Breast epithelium (tissue), 4 donors: ENCODE measurements at regions not wholly inside any gene's neighbourhood (a gene's known extent, or its start where the extent isn't known, plus 50 kb on each side); places are given as distances from the start of the nearest gene placed in this dataset.

Experiments used
- DNase-seq, 2 donors: peaks; one replicate each; pipeline ENCODE4 v3.0.0-alpha.2; 2019; ENCODE audit warnings: low spot score in 2 of 2
- H3K27ac ChIP-seq, 2 donors: fragments of 200-600 bp; sonication (generic) in 1 of 2; one replicate each; pipeline ENCODE4 v1.5.1; 2016 to 2019; ENCODE audit warnings: mild to moderate bottlenecking in 1 of 2
- H3K27me3 ChIP-seq, 2 donors: fragments of 200-600 bp; sonication (generic) in 1 of 2; one replicate each; pipeline versions ENCODE4 v1.5.1 to v1.6.0; 2017 to 2019; ENCODE audit warnings: control low read depth in 1 of 2, mild to moderate bottlenecking in 1 of 2
- H3K36me3 ChIP-seq: fragments of 200-600 bp; one replicate; pipeline ENCODE4 v1.5.1; 2019
- H3K4me1 ChIP-seq, 2 donors: fragments of 200-600 bp; sonication (generic); one replicate each; pipeline ENCODE4 v1.5.1; 2016 to 2019; ENCODE audit warnings: control low read depth in 1 of 2
- H3K4me3 ChIP-seq, 3 donors: fragments of 200-600 bp; sonication (generic); 1 replicate in 2 of 3; 2 replicates in 1 of 3; pipeline ENCODE4 v1.5.1; 2016 to 2019; ENCODE audit warnings: mild to moderate bottlenecking in 3 of 3, moderate library complexity in 2 of 3
- H3K9me3 ChIP-seq, 2 donors: fragments of 200-600 bp; sonication (generic) in 1 of 2; one replicate each; pipeline ENCODE4 v1.5.1; 2016 to 2019; ENCODE audit warnings: control low read depth in 1 of 2
- POLR2A ChIP-seq: fragments of 450-650 bp; IDR thresholded peaks from one replicate; pipeline ENCODE4 v1.6.1; 2016; ENCODE audit warnings: antibody characterized with exemption, mild to moderate bottlenecking, moderate library complexity
- POLR2AphosphoS5 ChIP-seq, 3 donors: sonication (generic); formaldehyde crosslinking; IDR thresholded peaks; one replicate each; pipeline ENCODE4 v1.6.1; 2017; ENCODE audit warnings: antibody characterized with exemption in 3 of 3
- intact Hi-C: fragments of 100-400 bp; cut with DNase I; formaldehyde crosslinking; loops from one replicate; pipeline ENCODE4 v1.15.1; 2023; ENCODE audit warnings: low total_unique reads
- TF ChIP-seq, protein P1 (sequence below), 3 donors: fragments of 450-650 bp; IDR thresholded peaks; one replicate each; pipeline ENCODE4 v1.5.1; 2016 to 2017; ENCODE audit warnings: antibody characterized with exemption in 3 of 3, mild to moderate bottlenecking in 3 of 3, moderate library complexity in 3 of 3

DNA sequence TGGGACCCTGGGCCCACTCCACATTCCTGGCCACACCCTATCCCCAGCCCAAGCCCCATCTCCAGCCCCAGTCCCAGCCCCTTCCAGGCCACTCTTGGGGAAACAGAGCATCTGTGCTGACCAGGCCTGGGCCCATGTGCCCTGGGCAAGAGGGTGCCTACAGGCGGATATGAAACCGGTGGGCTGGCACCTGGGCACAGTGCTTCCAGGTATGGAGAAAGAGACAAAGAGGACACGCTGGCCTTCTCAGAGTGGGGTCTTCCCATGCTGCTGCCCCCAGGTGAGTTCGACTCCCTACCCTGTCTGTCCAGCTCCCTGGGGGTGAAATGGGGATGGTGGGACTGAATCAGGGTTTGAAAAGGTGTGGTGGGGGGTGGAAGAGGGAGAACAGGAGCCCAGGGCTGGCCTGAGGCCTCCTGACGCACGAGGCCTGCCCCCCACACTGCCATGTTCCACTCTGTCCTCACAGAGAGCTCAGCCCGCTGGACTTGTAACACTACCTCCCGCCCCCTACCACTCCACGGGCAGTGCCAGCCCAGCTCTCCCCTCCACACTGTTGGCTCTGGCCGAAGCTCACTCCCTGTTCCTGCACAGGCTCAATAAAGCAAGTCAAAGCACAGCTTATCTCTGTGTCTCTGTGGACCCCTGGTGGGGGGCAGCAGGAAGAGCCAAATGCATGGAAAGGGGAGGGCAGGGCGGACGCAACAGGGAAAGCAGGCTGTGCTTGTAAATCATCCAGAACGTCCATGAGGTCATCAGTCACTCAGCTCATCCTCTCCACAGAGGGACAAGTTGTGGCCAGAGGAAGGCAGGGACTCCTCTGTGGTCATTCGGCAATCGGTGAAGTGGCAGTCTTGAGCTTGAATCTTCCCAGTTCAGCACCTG, 71.1 kb upstream of the TMEM97 start:
- Histone ChIP-seq H3K36me3 (no peaks in the 10 kb centered on the region), H3K27ac (no peak overlapping the region), H3K27me3 (no peaks in the 10 kb centered on the region), H3K4me1 (no peaks in the 10 kb centered on the region), H3K9me3 (no peaks in the 10 kb centered on the region), H3K4me3 (no peak overlapping the region)
- TF ChIP-seq POLR2AphosphoS5 (IDR thresholded peaks at IDR 0.05) (no peak), POLR2A (no peak)
- TF ChIP-seq, protein P1, sequence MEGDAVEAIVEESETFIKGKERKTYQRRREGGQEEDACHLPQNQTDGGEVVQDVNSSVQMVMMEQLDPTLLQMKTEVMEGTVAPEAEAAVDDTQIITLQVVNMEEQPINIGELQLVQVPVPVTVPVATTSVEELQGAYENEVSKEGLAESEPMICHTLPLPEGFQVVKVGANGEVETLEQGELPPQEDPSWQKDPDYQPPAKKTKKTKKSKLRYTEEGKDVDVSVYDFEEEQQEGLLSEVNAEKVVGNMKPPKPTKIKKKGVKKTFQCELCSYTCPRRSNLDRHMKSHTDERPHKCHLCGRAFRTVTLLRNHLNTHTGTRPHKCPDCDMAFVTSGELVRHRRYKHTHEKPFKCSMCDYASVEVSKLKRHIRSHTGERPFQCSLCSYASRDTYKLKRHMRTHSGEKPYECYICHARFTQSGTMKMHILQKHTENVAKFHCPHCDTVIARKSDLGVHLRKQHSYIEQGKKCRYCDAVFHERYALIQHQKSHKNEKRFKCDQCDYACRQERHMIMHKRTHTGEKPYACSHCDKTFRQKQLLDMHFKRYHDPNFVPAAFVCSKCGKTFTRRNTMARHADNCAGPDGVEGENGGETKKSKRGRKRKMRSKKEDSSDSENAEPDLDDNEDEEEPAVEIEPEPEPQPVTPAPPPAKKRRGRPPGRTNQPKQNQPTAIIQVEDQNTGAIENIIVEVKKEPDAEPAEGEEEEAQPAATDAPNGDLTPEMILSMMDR (IDR thresholded peaks at IDR 0.05), result no peak
- no peak for DNase-seq
- intact Hi-C loops, result no loop called here

DNA sequence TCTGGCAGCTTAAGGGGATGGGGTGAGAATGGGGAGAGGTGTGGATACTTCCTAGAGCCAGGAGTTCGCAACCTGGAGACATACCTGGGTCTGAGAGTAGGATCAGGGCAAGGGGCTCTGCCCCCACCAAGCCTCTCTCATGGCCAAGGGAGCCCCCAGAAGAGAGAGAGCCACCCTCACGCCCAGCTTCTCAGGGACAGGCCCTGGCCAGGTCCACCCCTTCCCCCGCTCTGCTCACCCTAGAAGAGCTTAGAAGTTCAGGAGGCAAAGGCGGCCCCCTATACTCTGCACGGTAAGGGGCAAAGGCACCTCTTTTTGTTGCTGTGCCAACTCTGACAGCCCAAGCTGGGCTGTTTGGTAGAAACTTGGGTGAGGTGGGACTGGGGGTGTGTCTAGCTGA, 69.3 kb upstream of the TMEM97 start:
- DNase-seq, result no peak
- intact Hi-C loops, result no loop called here
- TF ChIP-seq POLR2AphosphoS5 (IDR thresholded peaks at IDR 0.05) (no peak), POLR2A (no peak)
- TF ChIP-seq, protein P1 (IDR thresholded peaks at IDR 0.05), result no peak
- Histone ChIP-seq H3K4me1 (no peaks in the 10 kb centered on the region), H3K4me3 (no peak overlapping the region), H3K36me3 (no peaks in the 10 kb centered on the region), H3K27ac (no peak overlapping the region), H3K27me3 (no peaks in the 10 kb centered on the region), H3K9me3 (no peaks in the 10 kb centered on the region)

DNA sequence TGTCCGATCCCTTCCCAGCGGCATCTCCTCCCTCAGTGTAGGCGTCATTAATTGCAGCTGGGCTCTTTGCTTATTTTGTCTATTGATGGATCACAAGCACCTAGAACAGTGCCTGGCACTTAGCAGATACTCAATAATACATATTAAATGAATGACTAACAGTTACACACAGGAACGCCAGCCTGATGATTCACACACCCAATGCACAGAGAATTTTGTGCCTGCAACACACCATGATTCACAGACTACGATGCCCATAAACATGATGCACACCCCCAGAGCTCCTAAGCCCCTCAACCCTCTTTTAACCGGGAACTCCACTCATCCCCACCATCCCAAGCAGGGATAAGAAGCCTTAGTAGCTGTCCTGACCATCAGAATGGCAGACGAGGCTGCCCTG, 66.6 kb upstream of the TMEM97 start:
- Histone ChIP-seq H3K4me3 (no peak overlapping the region), H3K36me3 (no peaks in the 10 kb centered on the region), H3K27me3 (no peaks in the 10 kb centered on the region), H3K9me3 (no peaks in the 10 kb centered on the region), H3K4me1 (no peaks in the 10 kb centered on the region), H3K27ac (no peak overlapping the region)
- intact Hi-C loops, result no loop called here
- TF ChIP-seq POLR2AphosphoS5 (IDR thresholded peaks at IDR 0.05) (no peak), POLR2A (no peak)
- TF ChIP-seq, protein P1 (IDR thresholded peaks at IDR 0.05), result no peak
- no peak for DNase-seq

DNA sequence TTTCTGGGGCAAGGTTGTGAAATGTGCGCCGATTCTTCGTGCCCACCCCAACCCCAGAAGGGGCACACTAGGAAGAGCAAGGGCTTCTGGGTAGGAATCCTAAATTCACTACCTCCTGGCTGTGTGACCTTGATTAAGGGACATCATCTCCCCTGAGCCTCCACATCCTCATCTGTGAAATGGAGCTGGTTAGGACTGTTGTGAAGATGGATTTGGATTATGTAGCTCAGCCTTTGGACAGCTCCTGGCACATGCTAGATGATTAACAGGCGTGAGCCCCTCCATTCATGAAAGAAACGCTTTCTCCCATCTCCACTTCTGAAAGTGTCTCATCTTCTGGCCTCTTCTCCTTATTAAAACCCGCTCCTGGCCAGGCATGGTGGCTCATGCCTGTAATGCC, 65.3 kb upstream of the TMEM97 start:
- TF ChIP-seq, protein P1 (IDR thresholded peaks at IDR 0.05), result no peak
- no peak for TF ChIP-seq POLR2AphosphoS5 (IDR thresholded peaks at IDR 0.05)
- no peak for TF ChIP-seq POLR2A
- intact Hi-C loops, result no loop called here
- H3K27me3 ChIP-seq, result no peaks in the 10 kb centered on the region

DNA sequence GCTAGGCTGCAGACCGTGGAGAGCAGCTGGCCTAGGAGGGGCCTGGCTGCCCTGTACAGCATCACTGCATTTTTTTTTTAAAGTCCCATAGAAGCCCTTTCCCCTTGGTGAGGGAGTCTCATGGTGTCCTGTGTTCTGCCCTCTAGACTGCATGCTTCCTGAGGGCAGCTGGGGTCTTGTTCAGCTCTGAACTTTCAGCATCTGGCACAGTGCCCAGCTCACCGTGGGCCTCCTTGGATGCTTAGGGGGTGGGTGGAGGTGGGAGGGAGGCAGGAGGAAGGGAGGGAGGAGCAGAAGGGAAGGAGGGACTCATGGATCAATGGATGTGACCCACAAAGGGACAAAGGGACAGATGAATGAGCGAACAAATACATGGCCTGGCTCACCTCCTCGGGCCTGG, 63.4 kb upstream of the TMEM97 start:
- no peak overlapping the region for H3K27ac ChIP-seq
- DNase-seq, result no peak
- no peaks in the 10 kb centered on the region for H3K36me3 ChIP-seq
- no peaks in the 10 kb centered on the region for H3K27me3 ChIP-seq
- intact Hi-C loops, result no loop called here
- H3K9me3 ChIP-seq, result no peaks in the 10 kb centered on the region
- no peak overlapping the region for H3K4me3 ChIP-seq
- H3K4me1 ChIP-seq, result no peaks in the 10 kb centered on the region
- TF ChIP-seq POLR2AphosphoS5 (IDR thresholded peaks at IDR 0.05) (no peak), POLR2A (no peak)
- TF ChIP-seq, protein P1 (IDR thresholded peaks at IDR 0.05), result no peak

More for the DNA sequence above, 65.3 kb upstream of the TMEM97 start:
- no peak overlapping the region for H3K27ac ChIP-seq
- H3K4me3 ChIP-seq, result no peak overlapping the region
- no peaks in the 10 kb centered on the region for H3K9me3 ChIP-seq
- DNase-seq, result no peak
- no peaks in the 10 kb centered on the region for H3K36me3 ChIP-seq
- no peaks in the 10 kb centered on the region for H3K4me1 ChIP-seq
